Tibial artery (tissue), 4 donors: ENCODE measurements at regions not wholly inside any gene's neighbourhood (a gene's known extent, or its start where the extent isn't known, plus 50 kb on each side); places are given as distances from the start of the nearest gene placed in this dataset.

Source experiments
- DNase-seq, 2 donors: peaks; one replicate each; pipeline ENCODE4 v3.0.0-alpha.2; 2019
- H3K27ac ChIP-seq, 2 donors: fragments of 200-600 bp; sonication (generic) in 1 of 2; 1 replicate in 1 of 2; 2 replicates in 1 of 2; pipeline ENCODE4 v1.5.1; 2018 to 2019; ENCODE audit warnings: mild to moderate bottlenecking in 1 of 2
- H3K27me3 ChIP-seq, 2 donors: fragments of 200-600 bp; sonication (generic) in 1 of 2; one replicate each; pipeline versions ENCODE4 v1.5.1 to v1.6.0; 2016 to 2019
- H3K36me3 ChIP-seq, 3 donors: fragments of 200-600 bp; sonication (generic) in 2 of 3; one replicate each; pipeline ENCODE4 v1.5.1; 2016 to 2019; ENCODE audit warnings: mild to moderate bottlenecking in 2 of 3
- H3K4me1 ChIP-seq, 4 donors: fragments of 200-600 bp; sonication (generic) in 2 of 4; 1 replicate in 3 of 4; 2 replicates in 1 of 4; pipeline ENCODE4 v1.5.1; 2016 to 2019
- H3K4me3 ChIP-seq, 2 donors: fragments of 200-600 bp; sonication (generic) in 1 of 2; 1 replicate in 1 of 2; 2 replicates in 1 of 2; pipeline ENCODE4 v1.5.1; 2018 to 2019; ENCODE audit warnings: mild to moderate bottlenecking in 2 of 2
- H3K9me3 ChIP-seq, 3 donors: fragments of 200-600 bp; sonication (generic) in 1 of 3; one replicate each; pipeline ENCODE4 v1.5.1; 2016 to 2019
- CTCF ChIP-seq, 2 experiments: fragments of 200-600 bp in 1 of 2; fragments of 450-650 bp in 1 of 2; IDR thresholded peaks; one replicate each; pipeline ENCODE4 v1.5.1; 2017 to 2019; ENCODE audit warnings: antibody characterized with exemption in 2 of 2, mild to moderate bottlenecking in 1 of 2, moderate library complexity in 1 of 2
- intact Hi-C: fragments of 100-400 bp; cut with DNase I; formaldehyde crosslinking; loops from one replicate; pipeline ENCODE4 v1.15.0; 2023; ENCODE audit warnings: low total_unique reads

- H3K27me3 ChIP-seq: no peaks in the 10 kb centered on the region
- DNase-seq: no peak
- no peaks in the 10 kb centered on the region for H3K36me3 ChIP-seq
- intact Hi-C loops: no loop called here
- H3K4me3 ChIP-seq: no peak overlapping the region
- TF ChIP-seq CTCF (IDR thresholded peaks at IDR 0.05): no peak
- no peak overlapping the region for H3K27ac ChIP-seq
- H3K4me1 ChIP-seq: peaks cover 0 to 17% (median 0%) of the 10 kb centered on the region in 4 donors
- no peaks in the 10 kb centered on the region for H3K9me3 ChIP-seq
Measured at GRCh38 chr5:42015681-42016080, 90.6 kb downstream of the FBXO4 start.

GRCh38 chr5:42020788-42021530 lies 95.9 kb downstream of the FBXO4 start:
- H3K4me1 ChIP-seq: peaks cover 0 to 2% (median 0%) of the 10 kb centered on the region in 4 donors
- no peak for TF ChIP-seq CTCF (IDR thresholded peaks at IDR 0.05)
- no peaks in the 10 kb centered on the region for H3K9me3 ChIP-seq
- no peaks in the 10 kb centered on the region for H3K36me3 ChIP-seq
- no peak overlapping the region for H3K4me3 ChIP-seq
- intact Hi-C loops: no loop called here
- no peaks in the 10 kb centered on the region for H3K27me3 ChIP-seq
- H3K27ac ChIP-seq: no peak overlapping the region
- no peak for DNase-seq

- Histone ChIP-seq H3K36me3 (no peaks in the 10 kb centered on the region), H3K4me3 (no peak overlapping the region), H3K4me1 (no peaks in the 10 kb centered on the region), H3K9me3 (no peaks in the 10 kb centered on the region), H3K27ac (no peak overlapping the region), H3K27me3 (no peaks in the 10 kb centered on the region)
- no peak for DNase-seq
- TF ChIP-seq CTCF (IDR thresholded peaks at IDR 0.05): no peak
- intact Hi-C loops: no loop called here
Measured at GRCh38 chr5:42021923-42022322, 96.8 kb downstream of the FBXO4 start.

- H3K4me3 ChIP-seq: no peak overlapping the region
- no peaks in the 10 kb centered on the region for H3K4me1 ChIP-seq
- TF ChIP-seq CTCF (IDR thresholded peaks at IDR 0.05): no peak
- no peaks in the 10 kb centered on the region for H3K9me3 ChIP-seq
- intact Hi-C loops: no loop called here
- no peak for DNase-seq
- H3K27ac ChIP-seq: no peak overlapping the region
- no peaks in the 10 kb centered on the region for H3K36me3 ChIP-seq
- H3K27me3 ChIP-seq: no peaks in the 10 kb centered on the region
Measured at GRCh38 chr5:42022383-42022972, 97.4 kb downstream of the FBXO4 start.

- no peak for DNase-seq
- no peaks in the 10 kb centered on the region for H3K36me3 ChIP-seq
- H3K4me1 ChIP-seq: no peaks in the 10 kb centered on the region
- TF ChIP-seq CTCF (IDR thresholded peaks at IDR 0.05): no peak
- H3K27me3 ChIP-seq: no peaks in the 10 kb centered on the region
- no peak overlapping the region for H3K27ac ChIP-seq
- no peaks in the 10 kb centered on the region for H3K9me3 ChIP-seq
- intact Hi-C loops: no loop called here
- H3K4me3 ChIP-seq: no peak overlapping the region
Measured at GRCh38 chr5:42026446-42026845, 101.4 kb downstream of the FBXO4 start.
